HG02763 (cell line): ENCODE measurements at regions not wholly inside any gene's neighbourhood (a gene's known extent, or its start where the extent isn't known, plus 50 kb on each side); places are given as distances from the start of the nearest gene placed in this dataset.

Experiments used
- ATAC-seq: cut with Tn5 transposase; IDR thresholded peaks from one replicate; pipeline ENCODE4 v1.9.1; 2021; ENCODE audit warnings: mild to moderate bottlenecking, moderate library complexity; ENCODE audit not compliant: unreplicated experiment

GRCh38 chr10:3526727-3527501 is 258.1 kb downstream of the KLF6 start:
- ATAC-seq, result no peak

GRCh38 chr10:3525832-3526449 is 259.1 kb downstream of the KLF6 start:
- no peak for ATAC-seq

- ATAC-seq, result no peak
Measured at GRCh38 chr10:3524086-3524960, 260.7 kb downstream of the KLF6 start.

GRCh38 chr10:3523309-3524050 is 261.5 kb downstream of the KLF6 start:
- no peak for ATAC-seq

- ATAC-seq, result no peak
Measured at GRCh38 chr10:3516923-3517255, 268.1 kb downstream of the KLF6 start.

GRCh38 chr10:3516234-3516922 is 268.6 kb downstream of the KLF6 start:
- ATAC-seq, result no peak

- no peak for ATAC-seq
Measured at GRCh38 chr10:3514691-3515090, 270.3 kb downstream of the KLF6 start.

- ATAC-seq, result no peak
Measured at GRCh38 chr10:3512263-3512662, 272.7 kb downstream of the KLF6 start.

GRCh38 chr10:3511483-3511882 is 273.5 kb downstream of the KLF6 start:
- ATAC-seq, result no peak

- ATAC-seq, result no peak
Measured at GRCh38 chr10:3510741-3511140, 274.3 kb downstream of the KLF6 start.

GRCh38 chr10:3509355-3509754 is 275.7 kb downstream of the KLF6 start:
- ATAC-seq, result no peak

GRCh38 chr10:3503299-3503698 is 281.7 kb downstream of the KLF6 start:
- no peak for ATAC-seq

- ATAC-seq, result no peak
Measured at GRCh38 chr10:3502673-3503072, 282.3 kb downstream of the KLF6 start.

- no peak for ATAC-seq
Measured at GRCh38 chr10:3500408-3500856, 284.6 kb downstream of the KLF6 start.

- ATAC-seq, result no peak
Measured at GRCh38 chr10:3499120-3499519, 285.9 kb downstream of the KLF6 start.

- ATAC-seq, result no peak
Measured at GRCh38 chr10:3497581-3497980, 287.4 kb downstream of the KLF6 start.

- ATAC-seq, result no peak
Measured at GRCh38 chr10:3496138-3496537, 288.9 kb downstream of the KLF6 start.

- no peak for ATAC-seq
Measured at GRCh38 chr10:3495281-3495680, 289.7 kb downstream of the KLF6 start.

GRCh38 chr10:3494838-3495230 is 290.2 kb downstream of the KLF6 start:
- no peak for ATAC-seq

- ATAC-seq, result no peak
Measured at GRCh38 chr10:3494131-3494837, 290.7 kb downstream of the KLF6 start.
